Body of pancreas (tissue), 4 donors: ENCODE measurements at regions not wholly inside any gene's neighbourhood (a gene's known extent, or its start where the extent isn't known, plus 50 kb on each side); places are given as distances from the start of the nearest gene placed in this dataset.

Source experiments
- ATAC-seq: fragments of 150-250 bp; one replicate; pipeline ENCODE4 v1.9.1; 2016
- DNase-seq, 4 donors: peaks; one replicate each; pipeline ENCODE4 v3.0.0-alpha.2; 2019
- H3K27ac ChIP-seq, 4 donors: fragments of 200-600 bp; sonication (generic); 1 replicate in 3 of 4; 2 replicates in 1 of 4; pipeline versions ENCODE4 v1.5.1 to v1.6.1; 2016 to 2019; ENCODE audit warnings: mild to moderate bottlenecking in 1 of 4, mixed read lengths in 1 of 4, moderate library complexity in 1 of 4
- H3K27me3 ChIP-seq, 2 donors: fragments of 200-600 bp; sonication (generic); one replicate each; pipeline ENCODE4 v1.6.0; 2016; ENCODE audit warnings: mild to moderate bottlenecking in 1 of 2
- H3K36me3 ChIP-seq, 2 donors: fragments of 200-600 bp; sonication (generic); replicated peaks in 1 of 2; 2 replicates each; pipeline ENCODE4 v1.5.1; 2016; ENCODE audit warnings: low read depth in 2 of 2; ENCODE audit not compliant: insufficient read depth in 1 of 2
- H3K4me1 ChIP-seq: fragments of 200-600 bp; sonication (generic); one replicate; pipeline ENCODE4 v1.6.0; 2016
- H3K4me3 ChIP-seq, 2 donors: fragments of 200-600 bp; sonication (generic); 1 replicate in 1 of 2; 2 replicates in 1 of 2; pipeline ENCODE4 v1.5.1; 2016 to 2019
- H3K9me3 ChIP-seq, 3 donors: fragments of 200-600 bp; sonication (generic); 1 replicate in 2 of 3; 2 replicates in 1 of 3; pipeline ENCODE4 v1.5.1; 2016
- CTCF ChIP-seq, 7 experiments: fragments of 450-650 bp in 4 of 7; fragments of 200-600 bp in 3 of 7; sonication (generic) in 3 of 7; IDR thresholded peaks; one replicate each; pipeline ENCODE4 v1.5.1; 2016 to 2019; ENCODE audit warnings: antibody characterized with exemption in 7 of 7
- POLR2A ChIP-seq, 3 donors: fragments of 450-650 bp; IDR thresholded peaks; one replicate each; pipeline ENCODE4 v1.6.1; 2016; ENCODE audit warnings: antibody characterized with exemption in 3 of 3, mild to moderate bottlenecking in 2 of 3
- WGBS, 2 donors: methylation state at CpG; one replicate each; pipeline ENCODE4 v1.1.5; 2017; 5-methylcytosine and 5-hydroxymethylcytosine counted together
- intact Hi-C: fragments of 100-400 bp; cut with DNase I; formaldehyde crosslinking; loops from one replicate; pipeline ENCODE4 v1.15.1; 2023

GRCh38 chr2:198762441-198762840 is 695.3 kb downstream of the SATB2 start:
- ATAC-seq (no peak), DNase-seq (no peak)
- no peaks in the 10 kb centered on the region for H3K27me3 ChIP-seq
- intact Hi-C loops, result no loop called here
- no peak overlapping the region for H3K27ac ChIP-seq
- WGBS, 2 donors, result 39 to 52% methylated on average over 3 of the region's 3 CpGs
- no peaks in the 10 kb centered on the region for H3K4me1 ChIP-seq
- no peaks in the 10 kb centered on the region for H3K36me3 ChIP-seq
- no peak for TF ChIP-seq POLR2A (IDR thresholded peaks at IDR 0.05)
- TF ChIP-seq CTCF (IDR thresholded peaks at IDR 0.05), result no peak
- H3K9me3 ChIP-seq, result no peaks in the 10 kb centered on the region
- H3K4me3 ChIP-seq, result no peak overlapping the region

- TF ChIP-seq POLR2A (IDR thresholded peaks at IDR 0.05), result no peak
- TF ChIP-seq CTCF (IDR thresholded peaks at IDR 0.05), result no peak
- intact Hi-C loops, result no loop called here
- no peak for ATAC-seq
- Histone ChIP-seq H3K27me3 (no peaks in the 10 kb centered on the region), H3K36me3 (no peaks in the 10 kb centered on the region), H3K9me3 (no peaks in the 10 kb centered on the region), H3K4me1 (no peaks in the 10 kb centered on the region), H3K4me3 (no peak overlapping the region), H3K27ac (no peak overlapping the region)
- WGBS, 2 donors, result 43 to 49% methylated on average over 3 of the region's 3 CpGs
- no peak for DNase-seq
Measured at GRCh38 chr2:198757069-198757468, 700.7 kb downstream of the SATB2 start.

GRCh38 chr2:198756166-198756565 is 701.6 kb downstream of the SATB2 start:
- 16 to 26% methylated on average over 3 of the region's 3 CpGs for WGBS, 2 donors
- H3K27ac ChIP-seq, result no peak overlapping the region
- TF ChIP-seq POLR2A (IDR thresholded peaks at IDR 0.05), result no peak
- no peak for TF ChIP-seq CTCF (IDR thresholded peaks at IDR 0.05)
- no peaks in the 10 kb centered on the region for H3K36me3 ChIP-seq
- intact Hi-C loops, result no loop called here
- no peaks in the 10 kb centered on the region for H3K4me1 ChIP-seq
- H3K9me3 ChIP-seq, result no peaks in the 10 kb centered on the region
- no peak overlapping the region for H3K4me3 ChIP-seq
- DNase-seq (no peak), ATAC-seq (no peak)
- no peaks in the 10 kb centered on the region for H3K27me3 ChIP-seq

- H3K4me1 ChIP-seq, result no peaks in the 10 kb centered on the region
- intact Hi-C loops, result no loop called here
- TF ChIP-seq POLR2A (IDR thresholded peaks at IDR 0.05), result no peak
- no peak for TF ChIP-seq CTCF (IDR thresholded peaks at IDR 0.05)
- WGBS, 2 donors, result 23 to 25% methylated on average over 3 of the region's 3 CpGs
- ATAC-seq (no peak), DNase-seq (no peak)
- H3K9me3 ChIP-seq, result no peaks in the 10 kb centered on the region
- no peak overlapping the region for H3K4me3 ChIP-seq
- no peaks in the 10 kb centered on the region for H3K36me3 ChIP-seq
- no peaks in the 10 kb centered on the region for H3K27me3 ChIP-seq
- H3K27ac ChIP-seq, result no peak overlapping the region
Measured at GRCh38 chr2:198753101-198753500, 704.6 kb downstream of the SATB2 start.

- no peaks in the 10 kb centered on the region for H3K27me3 ChIP-seq
- no peak overlapping the region for H3K27ac ChIP-seq
- no peaks in the 10 kb centered on the region for H3K4me1 ChIP-seq
- H3K36me3 ChIP-seq, result no peaks in the 10 kb centered on the region
- 40 to 57% methylated on average over 2 of the region's 2 CpGs for WGBS, 2 donors
- DNase-seq (no peak), ATAC-seq (no peak)
- intact Hi-C loops, result no loop called here
- TF ChIP-seq CTCF (IDR thresholded peaks at IDR 0.05) (no peak), POLR2A (IDR thresholded peaks at IDR 0.05) (no peak)
- H3K9me3 ChIP-seq, result no peaks in the 10 kb centered on the region
- H3K4me3 ChIP-seq, result no peak overlapping the region
Measured at GRCh38 chr2:198749364-198749763, 708.4 kb downstream of the SATB2 start.
